GM23338 (cell line): ENCODE measurements at regions not wholly inside any gene's neighbourhood (a gene's known extent, or its start where the extent isn't known, plus 50 kb on each side); places are given as distances from the start of the nearest gene placed in this dataset.

Experiments used
- ATAC-seq: fragments of 200-7000 bp; cut with Tn5 transposase; 3 replicates; pipeline ENCODE4 v1.9.1; 2020
- DNase-seq: peaks from one replicate; pipeline ENCODE4 v3.0.0-alpha.2; 2015; ENCODE audit warnings: low spot score
- H2AFZ ChIP-seq: fragments of 200-600 bp; sonication (generic); 2 replicates; pipeline ENCODE4 v1.8.0; 2016; ENCODE audit warnings: antibody characterized with exemption, mild to moderate bottlenecking, moderate library complexity
- H3F3A ChIP-seq: fragments of 200-600 bp; sonication (generic); replicated peaks from 2 replicates; pipeline ENCODE4 v1.8.0; 2017; ENCODE audit warnings: antibody characterized with exemption, mixed run types, low read depth
- H3K27ac ChIP-seq: fragments of 200-600 bp; sonication (generic); 2 replicates; pipeline ENCODE4 v1.6.1; 2016; ENCODE audit warnings: low read depth
- H3K27me3 ChIP-seq: fragments of 200-600 bp; sonication (generic); 2 replicates; pipeline ENCODE4 v1.8.0; 2016; ENCODE audit warnings: mild to moderate bottlenecking, mixed run types, moderate library complexity; ENCODE audit not compliant: insufficient read depth
- H3K36me3 ChIP-seq: fragments of 200-600 bp; sonication (generic); 2 replicates; pipeline ENCODE4 v1.8.0; 2016; ENCODE audit warnings: mild to moderate bottlenecking; ENCODE audit not compliant: insufficient read depth
- H3K4me1 ChIP-seq: fragments of 200-600 bp; sonication (generic); 2 replicates; pipeline ENCODE4 v1.8.0; 2016; ENCODE audit warnings: mild to moderate bottlenecking, moderate library complexity; ENCODE audit not compliant: insufficient read depth
- H3K4me2 ChIP-seq: fragments of 200-600 bp; sonication (generic); 2 replicates; pipeline ENCODE4 v1.7.1; 2017; ENCODE audit warnings: mixed run types
- H3K4me3 ChIP-seq: fragments of 200-600 bp; sonication (generic); 2 replicates; pipeline ENCODE4 v1.6.1; 2016; ENCODE audit warnings: mixed run types
- H3K79me2 ChIP-seq: fragments of 200-600 bp; sonication (generic); replicated peaks from 2 replicates; pipeline ENCODE4 v1.8.0; 2017; ENCODE audit warnings: mild to moderate bottlenecking; ENCODE audit not compliant: insufficient read depth
- H3K9me2 ChIP-seq: fragments of 200-600 bp; sonication (generic); 2 replicates; pipeline ENCODE4 v1.8.0; 2017; ENCODE audit not compliant: insufficient read depth
- H4K20me1 ChIP-seq: fragments of 200-600 bp; sonication (generic); replicated peaks from 2 replicates; pipeline ENCODE4 v1.8.0; 2017; ENCODE audit warnings: mild to moderate bottlenecking; ENCODE audit not compliant: insufficient read depth
- H3K27ac Mint-ChIP-seq: 2 replicates; pipeline ENCODE4 v1.8.0; 2020; ENCODE audit warnings: inconsistent platforms, mild to moderate bottlenecking, moderate library complexity, mixed read lengths
- H3K27me3 Mint-ChIP-seq: 3 replicates; pipeline ENCODE4 v1.8.0; 2022; ENCODE audit warnings: low read depth, mild to moderate bottlenecking, moderate library complexity, mixed read lengths, inconsistent platforms; ENCODE audit not compliant: insufficient read depth, poor library complexity
- H3K36me3 Mint-ChIP-seq: 3 replicates; pipeline ENCODE4 v1.8.0; 2021; ENCODE audit warnings: low read depth, mild to moderate bottlenecking, inconsistent platforms, moderate library complexity, mixed read lengths
- H3K4me1 Mint-ChIP-seq: 3 replicates; pipeline ENCODE4 v1.8.0; 2020; ENCODE audit warnings: mild to moderate bottlenecking, inconsistent platforms, mixed read lengths
- H3K4me3 Mint-ChIP-seq: 3 replicates; pipeline ENCODE4 v1.8.0; 2021; ENCODE audit warnings: moderate library complexity, mild to moderate bottlenecking, inconsistent platforms, mixed read lengths
- H3K9me3 Mint-ChIP-seq: 3 replicates; pipeline ENCODE4 v1.8.0; 2020; ENCODE audit warnings: moderate library complexity, mild to moderate bottlenecking, inconsistent platforms, mixed read lengths
- CREB1 ChIP-seq: fragments of 250-450 bp; sonication (Bioruptor Pico); IDR thresholded peaks from 2 replicates; pipeline ENCODE4 v1.5.0; 2020; ENCODE audit warnings: low read depth, mild to moderate bottlenecking, moderate library complexity
- CTCF ChIP-seq, 2 experiments: fragments of 200-600 bp in 1 of 2; sonication (generic) in 1 of 2; conservative IDR thresholded peaks; 2 replicates each; pipeline versions ENCODE4 v1.5.1 to v1.6.1; 2016 to 2017; ENCODE audit warnings: antibody characterized with exemption in 2 of 2, low read depth in 2 of 2, mild to moderate bottlenecking in 2 of 2, moderate library complexity in 1 of 2
- ETS1 ChIP-seq: IDR thresholded peaks from 2 replicates; pipeline ENCODE4 v1.6.1; 2016; ENCODE audit warnings: antibody characterized with exemption
- EZH2 ChIP-seq: fragments of 200-600 bp; sonication (generic); IDR thresholded peaks from one replicate; pipeline ENCODE4 v1.8.0; 2017; ENCODE audit warnings: antibody characterized with exemption, mild to moderate bottlenecking, low read depth; ENCODE audit not compliant: unreplicated experiment
- JUNB ChIP-seq: IDR thresholded peaks from one replicate; pipeline ENCODE4 v1.6.1; 2016; ENCODE audit warnings: antibody characterized with exemption; ENCODE audit not compliant: unreplicated experiment
- NANOG ChIP-seq: IDR thresholded peaks from 2 replicates; pipeline ENCODE4 v1.6.1; 2016; ENCODE audit warnings: antibody characterized with exemption, borderline replicate concordance
- REST ChIP-seq: IDR thresholded peaks from one replicate; pipeline ENCODE4 v1.6.1; 2018; ENCODE audit warnings: antibody characterized with exemption; ENCODE audit not compliant: unreplicated experiment
- STAT1 ChIP-seq: IDR thresholded peaks from one replicate; pipeline ENCODE4 v1.6.1; 2016; ENCODE audit warnings: antibody characterized with exemption; ENCODE audit not compliant: unreplicated experiment
- ZNF114 ChIP-seq: fragments of 250-450 bp; sonication (Bioruptor Pico); IDR thresholded peaks from 2 replicates; pipeline ENCODE4 v1.5.0; 2020; ENCODE audit warnings: mild to moderate bottlenecking, moderate library complexity
- ZNF331 ChIP-seq: fragments of 250-450 bp; sonication (Bioruptor Pico); IDR thresholded peaks from 2 replicates; pipeline ENCODE4 v1.5.0; 2020; ENCODE audit warnings: low read depth, mild to moderate bottlenecking, moderate library complexity
- ZNF462 ChIP-seq: fragments of 250-450 bp; sonication (Bioruptor Pico); IDR thresholded peaks from 2 replicates; pipeline ENCODE4 v1.5.0; 2020; ENCODE audit warnings: mild to moderate bottlenecking, moderate library complexity

GRCh38 chr2:35337922-35338321, 1017.7 kb upstream of the CRIM1 start:
- H3K9me3 Mint-ChIP-seq: peaks cover 20% of the 10 kb centered on the region

More at GRCh38 chr2:35337922-35338321, 1017.7 kb upstream of the CRIM1 start:
- Mint-ChIP-seq H3K36me3 (peaks cover 9% of the 10 kb centered on the region), H3K27ac (no peak overlapping the region), H3K4me1 (peaks cover 6% of the 10 kb centered on the region; the same call in 1 of the 3 replicates), H3K4me3 (no peak overlapping the region), H3K27me3 (no peaks in the 10 kb centered on the region)
- no peaks in the 10 kb centered on the region for H4K20me1 ChIP-seq
- DNase-seq: no peak
- H3K9me2 ChIP-seq: no peaks in the 10 kb centered on the region
- H3K4me2 ChIP-seq: no peak overlapping the region
- no peaks in the 10 kb centered on the region for H3K27me3 ChIP-seq
- no peak overlapping the region for H3K27ac ChIP-seq
- H3K4me3 ChIP-seq: no peak overlapping the region
- TF ChIP-seq ETS1 (no peak), REST (no peak), ZNF462 (CRISPR knock-in tag) (no peak), NANOG (no peak), STAT1 (no peak), ZNF331 (CRISPR knock-in tag) (no peak), JUNB (no peak), CTCF (conservative IDR thresholded peaks at IDR 0.05; ENCODE audit: low read depth in 2 of 2) (no peak), CREB1 (CRISPR knock-in tag) (no peak), ZNF114 (CRISPR knock-in tag) (no peak), EZH2 (no peak)
- H2AFZ ChIP-seq: no peak overlapping the region
- no peaks in the 10 kb centered on the region for H3K36me3 ChIP-seq
- H3K4me1 ChIP-seq: no peaks in the 10 kb centered on the region
- ATAC-seq: no peak
- H3F3A ChIP-seq: no peaks in the 10 kb centered on the region
- no peaks in the 10 kb centered on the region for H3K79me2 ChIP-seq
